Endodermal cell (in vitro differentiated cells): ENCODE measurements at regions not wholly inside any gene's neighbourhood (a gene's known extent, or its start where the extent isn't known, plus 50 kb on each side); places are given as distances from the start of the nearest gene placed in this dataset.

Source experiments
- DNase-seq: peaks from one replicate; pipeline ENCODE4 v3.0.0-alpha.2; 2017
- H3K27ac ChIP-seq: 2 replicates; pipeline ENCODE4 v1.5.1; 2013; ENCODE audit warnings: mild to moderate bottlenecking, low read depth, low read length, moderate library complexity
- H3K27me3 ChIP-seq: 2 replicates; pipeline ENCODE4 v1.6.1; 2013; ENCODE audit warnings: mild to moderate bottlenecking, low read length, moderate library complexity; ENCODE audit not compliant: insufficient read depth, control insufficient read depth, poor library complexity, severe bottlenecking
- H3K36me3 ChIP-seq: 2 replicates; pipeline ENCODE4 v1.7.0; 2013; ENCODE audit warnings: mild to moderate bottlenecking, low read length, moderate library complexity; ENCODE audit not compliant: control insufficient read depth, insufficient read depth
- H3K4me1 ChIP-seq: one replicate; pipeline ENCODE4 v1.7.0; 2013; ENCODE audit warnings: low read length; ENCODE audit not compliant: control insufficient read depth, insufficient read depth
- H3K4me3 ChIP-seq: 2 replicates; pipeline ENCODE4 v1.5.1; 2013; ENCODE audit warnings: mild to moderate bottlenecking, low read length, moderate library complexity
- H3K9ac ChIP-seq: 2 replicates; pipeline ENCODE4 v1.6.1; 2013; ENCODE audit warnings: mild to moderate bottlenecking, low read length, moderate library complexity; ENCODE audit not compliant: poor library complexity, severe bottlenecking; ENCODE audit errors: extremely low read depth
- H3K9me3 ChIP-seq: 2 replicates; pipeline ENCODE4 v1.6.1; 2013; ENCODE audit warnings: mild to moderate bottlenecking, low read length, moderate library complexity; ENCODE audit not compliant: control insufficient read depth
- H3K27ac Mint-ChIP-seq: 2 replicates; pipeline ENCODE4 v1.8.0; 2020; ENCODE audit warnings: mixed read lengths
- H3K27me3 Mint-ChIP-seq: 2 replicates; pipeline ENCODE4 v1.8.0; 2021; ENCODE audit warnings: mild to moderate bottlenecking, mixed read lengths; ENCODE audit not compliant: insufficient read depth
- H3K36me3 Mint-ChIP-seq: 2 replicates; pipeline ENCODE4 v1.8.0; 2020; ENCODE audit warnings: low read depth, mixed read lengths
- H3K4me1 Mint-ChIP-seq: 2 replicates; pipeline ENCODE4 v1.8.0; 2020; ENCODE audit warnings: mixed read lengths
- H3K4me3 Mint-ChIP-seq: 2 replicates; pipeline ENCODE4 v1.8.0; 2020; ENCODE audit warnings: mild to moderate bottlenecking, moderate library complexity, mixed read lengths
- H3K9me3 Mint-ChIP-seq: 2 replicates; pipeline ENCODE4 v1.8.0; 2020; ENCODE audit warnings: mild to moderate bottlenecking, mixed read lengths
- WGBS, 2 experiments: methylation state at CpG; one replicate each; pipeline versions ENCODE4 v1.1.5 to v1.1.7; 2013; ENCODE audit warnings: missing lambda C conversion rate in 2 of 2, mixed read lengths in 1 of 2; ENCODE audit not compliant: insufficient coverage in 1 of 2, insufficient read length in 1 of 2; 5-methylcytosine and 5-hydroxymethylcytosine counted together
- TF ChIP-seq, protein P1 (sequence below): fragments of 200-600 bp; sonication (generic); conservative IDR thresholded peaks from 2 replicates; pipeline ENCODE4 v1.5.0; 2021; ENCODE audit warnings: antibody characterized with exemption, mild to moderate bottlenecking

DNA sequence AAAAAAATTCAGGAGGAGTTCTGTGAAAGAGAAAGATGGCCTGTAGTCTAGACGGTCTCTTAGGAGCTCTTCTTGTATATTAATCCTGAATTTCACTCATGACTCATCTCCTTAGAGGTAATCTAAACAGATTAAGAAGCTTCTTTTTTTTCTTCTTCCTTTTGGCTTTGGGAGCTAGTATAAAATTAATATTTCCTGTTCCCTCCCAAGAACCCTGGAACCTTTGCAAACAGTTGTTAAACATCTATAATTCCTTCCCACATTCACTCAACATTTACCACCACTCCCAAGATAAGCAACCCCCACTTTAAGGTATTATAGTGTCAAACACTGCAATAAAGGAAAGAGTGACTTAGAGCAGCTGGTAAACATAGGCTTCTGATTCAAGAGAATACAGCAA, 146.4 kb upstream of the EDNRA start:
- Histone ChIP-seq H3K36me3 (no peaks in the 10 kb centered on the region), H3K9me3 (no peaks in the 10 kb centered on the region), H3K27ac (no peak overlapping the region), H3K4me1 (no peaks in the 10 kb centered on the region), H3K27me3 (no peaks in the 10 kb centered on the region), H3K4me3 (no peak overlapping the region), H3K9ac (no peak overlapping the region)
- Mint-ChIP-seq H3K4me3 (no peak overlapping the region), H3K36me3 (no peaks in the 10 kb centered on the region), H3K27ac (no peak overlapping the region), H3K27me3 (no peaks in the 10 kb centered on the region), H3K4me1 (no peaks in the 10 kb centered on the region), H3K9me3 (no peaks in the 10 kb centered on the region)
- WGBS, 2 experiments = 92% methylated on average over 1 of the region's 1 CpG; no CpG with 5 or more reads in 1 of the 2 experiments
- no peak for DNase-seq
- TF ChIP-seq, protein P1, sequence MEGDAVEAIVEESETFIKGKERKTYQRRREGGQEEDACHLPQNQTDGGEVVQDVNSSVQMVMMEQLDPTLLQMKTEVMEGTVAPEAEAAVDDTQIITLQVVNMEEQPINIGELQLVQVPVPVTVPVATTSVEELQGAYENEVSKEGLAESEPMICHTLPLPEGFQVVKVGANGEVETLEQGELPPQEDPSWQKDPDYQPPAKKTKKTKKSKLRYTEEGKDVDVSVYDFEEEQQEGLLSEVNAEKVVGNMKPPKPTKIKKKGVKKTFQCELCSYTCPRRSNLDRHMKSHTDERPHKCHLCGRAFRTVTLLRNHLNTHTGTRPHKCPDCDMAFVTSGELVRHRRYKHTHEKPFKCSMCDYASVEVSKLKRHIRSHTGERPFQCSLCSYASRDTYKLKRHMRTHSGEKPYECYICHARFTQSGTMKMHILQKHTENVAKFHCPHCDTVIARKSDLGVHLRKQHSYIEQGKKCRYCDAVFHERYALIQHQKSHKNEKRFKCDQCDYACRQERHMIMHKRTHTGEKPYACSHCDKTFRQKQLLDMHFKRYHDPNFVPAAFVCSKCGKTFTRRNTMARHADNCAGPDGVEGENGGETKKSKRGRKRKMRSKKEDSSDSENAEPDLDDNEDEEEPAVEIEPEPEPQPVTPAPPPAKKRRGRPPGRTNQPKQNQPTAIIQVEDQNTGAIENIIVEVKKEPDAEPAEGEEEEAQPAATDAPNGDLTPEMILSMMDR = no peak

DNA sequence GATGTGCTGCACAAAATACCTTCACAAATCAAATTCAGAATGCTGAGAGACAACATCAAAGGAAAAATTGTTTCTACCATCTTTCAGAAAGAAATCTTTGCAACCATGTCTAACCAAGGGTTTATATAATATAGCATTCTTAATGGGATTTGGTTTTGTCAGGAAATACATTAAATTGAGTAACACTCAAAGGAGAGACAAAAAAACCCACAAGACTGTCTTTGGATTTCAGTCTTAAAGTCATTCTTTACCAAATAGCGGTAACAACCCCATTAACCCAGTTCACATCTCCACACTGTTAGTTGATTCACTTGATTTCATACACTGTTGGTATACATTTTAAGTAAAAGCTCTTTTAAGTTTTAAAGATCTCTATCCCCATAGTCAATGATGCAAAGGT, 145.7 kb upstream of the EDNRA start:
- Mint-ChIP-seq H3K9me3 (no peaks in the 10 kb centered on the region), H3K36me3 (no peaks in the 10 kb centered on the region), H3K4me3 (no peak overlapping the region), H3K27me3 (no peaks in the 10 kb centered on the region), H3K4me1 (no peaks in the 10 kb centered on the region), H3K27ac (no peak overlapping the region)
- Histone ChIP-seq H3K4me1 (no peaks in the 10 kb centered on the region), H3K9ac (no peak overlapping the region), H3K4me3 (no peak overlapping the region), H3K9me3 (no peaks in the 10 kb centered on the region), H3K27me3 (no peaks in the 10 kb centered on the region), H3K27ac (no peak overlapping the region), H3K36me3 (no peaks in the 10 kb centered on the region)
- DNase-seq = no peak
- 93% methylated on average over 1 of the region's 1 CpG; no CpG with 5 or more reads in 1 of the 2 experiments for WGBS, 2 experiments
- TF ChIP-seq, protein P1 = no peak

DNA sequence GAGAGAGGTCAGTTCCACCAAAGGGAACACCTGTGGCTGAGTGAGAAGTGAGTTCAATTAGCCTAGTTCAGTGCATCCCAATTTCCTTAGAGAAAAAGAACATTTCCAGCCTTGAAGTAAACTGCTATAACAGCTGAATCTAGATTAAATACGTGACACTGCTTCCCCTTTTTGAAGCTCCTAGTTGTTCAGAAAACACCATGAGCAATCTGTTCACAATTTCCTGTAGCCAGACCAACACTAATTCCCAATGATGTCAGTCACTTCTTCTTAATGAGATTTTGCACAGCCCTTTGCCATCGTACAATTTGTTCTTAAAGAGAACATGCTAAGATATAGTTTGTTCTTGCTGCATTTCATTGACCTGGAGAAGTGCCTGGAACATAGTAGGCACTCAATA, 144.6 kb upstream of the EDNRA start:
- H3K9me3 ChIP-seq = no peaks in the 10 kb centered on the region
- TF ChIP-seq, protein P1 = no peak
- H3K36me3 ChIP-seq = no peaks in the 10 kb centered on the region
- Mint-ChIP-seq H3K27ac (no peak overlapping the region), H3K4me1 (no peaks in the 10 kb centered on the region), H3K9me3 (no peaks in the 10 kb centered on the region), H3K27me3 (no peaks in the 10 kb centered on the region), H3K4me3 (no peak overlapping the region), H3K36me3 (no peaks in the 10 kb centered on the region)
- H3K9ac ChIP-seq = no peak overlapping the region
- WGBS, 2 experiments = 84 to 88% methylated on average over 1 to 2 of the region's 2 CpGs
- H3K4me1 ChIP-seq = no peaks in the 10 kb centered on the region
- no peaks in the 10 kb centered on the region for H3K27me3 ChIP-seq
- no peak overlapping the region for H3K4me3 ChIP-seq
- no peak for DNase-seq
- no peak overlapping the region for H3K27ac ChIP-seq
